NCI-H524 treated with DMSO at 0.1 percent for 48 hours (cell line): ENCODE measurements at regions not wholly inside any gene's neighbourhood (a gene's known extent, or its start where the extent isn't known, plus 50 kb on each side); places are given as distances from the start of the nearest gene placed in this dataset.
"Not testable (repeated sequence)": the region's sequence is repeated elsewhere in the genome, so short reads cannot be mapped to it uniquely, and the experiment has no call there.

ENCODE experiments used
- DNase-seq: peaks from one replicate; lab custom pipeline; 2025; lab: John Stamatoyannopoulos, UW

- not testable (repeated sequence) for DNase-seq
These were observed 53.5 kb upstream of the JADE2 start for GRCh38 chr5:134471858-134472449.

DNA sequence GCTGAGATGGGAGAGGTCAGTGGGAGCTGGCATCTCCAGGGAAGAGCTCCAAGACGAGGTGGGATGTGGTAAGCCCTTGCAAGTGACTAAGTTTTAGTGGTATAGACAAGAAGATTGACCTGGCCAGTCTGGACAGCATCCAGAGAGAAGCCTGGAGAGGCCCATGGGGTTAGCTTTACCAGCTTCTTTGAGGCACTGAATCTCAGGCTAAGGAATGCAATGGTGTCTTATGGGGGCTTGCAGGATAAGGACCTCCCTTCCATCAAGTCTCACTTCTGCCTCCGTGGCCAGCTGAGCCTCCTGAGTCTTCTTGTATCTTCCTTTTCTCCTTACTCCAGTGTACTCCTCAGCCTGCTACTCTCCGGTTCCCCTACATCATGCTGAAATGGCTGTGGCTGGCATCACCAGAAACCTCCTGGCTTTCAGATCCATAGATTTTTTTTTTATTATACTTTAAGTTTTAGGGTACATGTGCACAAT, 56.5 kb upstream of the JADE2 start:
- no peak for DNase-seq

GRCh38 chr5:134467231-134467630, 55.5 kb upstream of the CDKN2AIPNL start:
- no peak for DNase-seq

DNA sequence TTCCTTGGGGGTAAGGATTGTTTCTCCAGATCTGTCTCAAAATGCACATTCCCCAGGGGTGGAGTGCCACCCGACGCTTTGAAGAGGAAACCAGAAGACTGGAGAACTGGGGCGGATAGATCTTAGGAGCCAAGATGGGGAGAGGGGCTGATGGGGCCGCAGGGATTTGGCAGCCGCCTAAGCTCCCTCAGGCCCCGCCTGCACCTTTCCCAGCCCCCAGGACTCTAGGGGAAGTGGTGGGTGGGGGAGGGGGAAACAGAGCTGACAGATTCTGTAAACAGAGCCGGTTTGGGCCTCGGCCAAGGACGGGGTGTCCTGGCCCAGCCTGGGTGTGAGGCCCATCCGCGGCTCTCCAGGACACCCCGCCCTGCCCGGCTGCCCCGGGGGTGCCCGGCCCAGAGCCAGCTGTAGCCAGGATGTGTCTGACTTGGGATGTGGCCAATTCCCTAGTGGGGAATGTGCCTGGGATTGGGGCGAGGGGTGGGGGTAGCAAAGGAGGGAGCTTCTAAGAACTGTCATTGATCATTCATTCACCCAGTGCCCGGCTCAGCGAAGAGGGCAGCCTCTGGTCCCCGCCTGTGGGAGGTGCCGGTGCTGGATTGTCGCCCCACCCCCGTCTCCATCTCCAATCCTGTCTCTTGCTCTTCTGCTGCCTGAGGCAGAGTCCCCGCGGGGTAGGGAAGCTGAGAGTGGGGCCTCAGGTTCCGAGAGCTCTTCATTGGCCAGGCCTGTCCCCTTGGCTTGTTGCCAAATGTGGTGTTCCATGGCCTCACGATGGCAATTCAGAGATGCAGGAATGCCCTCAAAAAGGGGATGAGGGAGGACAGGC, 54.8 kb upstream of the CDKN2AIPNL start:
- peak; percentile 29 for DNase-seq

DNA sequence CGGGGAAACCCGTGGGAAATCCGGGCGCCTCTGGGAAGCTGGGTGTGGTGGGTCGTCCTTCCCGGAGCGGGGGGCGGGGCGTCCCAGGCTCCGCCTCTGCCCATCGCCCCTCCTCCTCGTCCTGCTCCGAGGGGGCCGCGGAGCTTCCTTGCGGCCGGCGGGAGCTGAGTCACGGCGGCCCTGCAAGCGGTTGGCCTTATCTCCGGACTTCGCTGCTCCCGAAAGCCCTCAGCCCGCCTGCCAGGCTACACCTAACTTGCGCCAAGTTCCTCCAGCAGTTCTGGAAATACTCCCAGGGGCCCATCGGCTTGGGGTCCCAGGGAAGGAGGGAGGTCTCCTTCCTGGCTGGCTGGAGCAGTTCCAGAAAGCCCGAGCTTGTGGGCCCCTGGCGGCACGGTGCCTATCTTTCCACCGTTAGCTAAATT, 54.1 kb upstream of the CDKN2AIPNL start:
- no peak for DNase-seq

DNA sequence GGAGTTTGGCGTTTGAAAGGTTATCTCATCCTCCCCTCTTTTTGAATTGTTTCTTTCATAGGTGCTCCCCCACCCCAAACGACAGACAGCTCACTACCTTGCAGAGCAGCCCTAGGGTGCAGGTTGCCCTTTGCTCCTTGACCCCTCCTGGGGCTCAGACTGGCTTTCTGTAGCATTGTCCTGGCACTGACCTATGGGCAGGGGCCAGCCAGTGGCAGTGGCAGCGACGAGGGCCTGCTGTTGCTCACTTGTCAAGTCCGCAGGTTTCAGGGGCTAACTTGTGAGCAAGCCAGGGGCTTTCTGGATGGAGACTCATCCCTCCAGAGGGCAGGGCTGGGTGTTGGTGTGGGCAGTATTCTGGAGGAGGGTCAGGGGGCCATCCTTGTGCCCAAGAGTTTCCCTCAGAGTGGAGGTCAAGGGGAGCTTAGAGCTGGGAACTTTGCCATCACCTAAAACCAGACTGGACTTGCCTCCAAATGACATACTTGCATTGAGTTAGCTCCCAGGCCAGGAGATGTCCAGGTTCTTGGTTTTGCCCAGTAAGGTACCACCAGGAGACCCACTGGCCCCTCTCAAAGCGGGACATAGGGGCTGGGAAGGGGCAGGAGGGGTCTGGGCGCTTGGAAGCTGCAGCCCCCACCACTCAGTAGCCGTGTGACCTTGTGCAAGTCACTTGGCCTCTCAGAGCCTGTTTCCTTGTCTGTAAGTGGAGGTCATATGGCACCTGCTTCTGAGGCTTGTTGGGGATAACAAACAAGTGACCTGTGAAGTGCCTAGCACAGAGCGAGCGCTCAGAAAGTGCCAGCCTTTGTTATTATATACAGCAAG, 53.5 kb upstream of the CDKN2AIPNL start:
- no peak for DNase-seq

DNA sequence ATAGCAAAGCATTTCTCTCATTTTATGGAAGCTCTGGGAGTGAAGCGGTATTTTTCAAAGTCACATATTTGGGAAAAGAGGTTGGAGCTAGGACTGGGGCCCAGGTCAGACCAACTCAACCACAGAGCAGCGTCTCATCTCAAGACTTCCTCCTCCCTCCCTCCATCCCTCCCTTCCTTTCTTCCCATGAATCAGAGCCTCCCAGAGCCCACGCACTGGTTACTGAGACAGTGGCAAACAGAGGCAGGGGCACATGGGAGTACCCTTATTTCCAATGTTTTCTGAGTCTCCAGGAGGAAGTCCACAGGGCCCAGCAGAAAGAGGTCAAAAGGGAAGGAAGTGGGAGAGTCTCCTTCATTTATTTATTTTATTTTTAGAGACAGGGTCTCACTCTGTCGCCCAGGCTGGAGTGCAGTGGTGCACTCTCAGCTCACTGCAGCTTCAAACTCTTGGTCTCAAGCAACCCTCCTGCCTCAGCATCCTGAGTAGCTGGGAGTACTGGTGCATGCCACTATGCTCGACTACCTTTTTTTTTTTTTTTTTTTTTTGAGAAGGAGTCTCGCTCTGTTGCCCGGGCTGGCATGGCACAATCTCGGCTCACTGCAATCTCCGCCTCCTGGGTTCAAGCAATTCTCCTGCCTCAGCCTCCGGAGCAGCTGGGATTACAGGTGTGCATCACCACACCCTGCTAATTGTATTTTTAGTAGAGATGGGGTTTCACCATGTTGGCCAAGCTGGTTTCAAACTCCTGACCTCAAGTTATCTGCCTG, 52.5 kb upstream of the CDKN2AIPNL start:
- no peak for DNase-seq

- DNase-seq, result no peak
These were observed 51.6 kb upstream of the CDKN2AIPNL start for GRCh38 chr5:134463176-134463720.

- DNase-seq, result no peak
These were observed 51.1 kb upstream of the CDKN2AIPNL start for GRCh38 chr5:134462761-134463160.

GRCh38 chr5:134462047-134462575, 50.4 kb upstream of the CDKN2AIPNL start:
- DNase-seq, result no peak
